Motor neuron (in vitro differentiated cells): ENCODE measurements at regions not wholly inside any gene's neighbourhood (a gene's known extent, or its start where the extent isn't known, plus 50 kb on each side); places are given as distances from the start of the nearest gene placed in this dataset.
A peak's percentile ranks its signal among the peaks of the same experiment; 100 is the strongest.

Experiments
- ATAC-seq, 8 experiments: fragments of 200-7000 bp; cut with Tn5 transposase; replicated peaks in 6 of 8; 2 replicates each; pipeline ENCODE4 v1.8.0; 2021; ENCODE audit warnings: mild to moderate bottlenecking in 8 of 8, moderate library complexity in 8 of 8
- H3K27ac ChIP-seq, 2 donors: fragments of 250-450 bp; sonication (Bioruptor Pico); 2 replicates each; pipeline ENCODE4 v1.9.0; 2021; ENCODE audit warnings: antibody characterized with exemption in 2 of 2, mild to moderate bottlenecking in 2 of 2, moderate library complexity in 1 of 2
- H3K4me1 ChIP-seq, 2 donors: fragments of 250-450 bp; sonication (Bioruptor Pico); replicated peaks in 1 of 2; 2 replicates each; pipeline ENCODE4 v1.6.1; 2021; ENCODE audit warnings: antibody characterized with exemption in 2 of 2, mild to moderate bottlenecking in 2 of 2, moderate library complexity in 1 of 2
- H3K4me3 ChIP-seq, 5 donors: fragments of 250-450 bp; sonication (Bioruptor Pico); 2 replicates each; pipeline ENCODE4 v1.9.0; 2021; ENCODE audit warnings: antibody characterized with exemption in 5 of 5, mild to moderate bottlenecking in 5 of 5, moderate library complexity in 4 of 5
- WGBS, 10 experiments: fragments of 450-650 bp; shearing (Covaris generic); methylation state at CpG; one replicate each; pipeline ENCODE4 v1.0.0; 2022; 5-methylcytosine and 5-hydroxymethylcytosine counted together
- in situ Hi-C, 9 experiments: fragments of 400-800 bp; cut with MboI; loops; one replicate each; pipeline ENCODE4 v1.15.0; 2021; ENCODE audit warnings: low sequenced_read_pairs in 9 of 9, low pct_unique_long_range_greater_than_20kb in 2 of 9; ENCODE audit not compliant: unreplicated experiment in 9 of 9

DNA sequence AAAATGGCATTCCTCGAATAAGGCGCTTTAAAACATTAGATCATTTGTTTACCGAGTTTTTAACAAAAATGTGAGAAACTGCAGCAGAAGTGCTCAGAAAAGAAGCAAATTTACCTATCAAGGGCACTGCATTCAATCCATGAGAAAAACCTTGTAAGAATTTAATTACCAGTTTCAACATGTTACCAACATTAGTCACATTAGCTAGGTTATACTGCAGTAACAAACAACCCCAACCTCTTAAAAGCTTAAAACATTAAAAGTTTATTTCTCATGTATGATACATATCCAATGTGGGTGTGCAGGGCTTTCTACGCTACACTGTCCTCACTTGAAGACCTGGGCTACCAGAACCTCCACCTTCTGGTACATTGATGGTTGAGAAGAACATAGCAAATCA, 68.1 kb upstream of the CCBE1 start:
- H3K4me1 ChIP-seq: peaks cover 2 to 16% of the 10 kb centered on the region in 2 donors
- H3K27ac ChIP-seq: no peak overlapping the region
- 47 to 93% (median 83%) methylated on average over 1 to 4 of the region's 4 CpGs for WGBS, 10 experiments
- no peak for ATAC-seq
- in situ Hi-C loops: no loop called here
- H3K4me3 ChIP-seq: no peak overlapping the region

DNA sequence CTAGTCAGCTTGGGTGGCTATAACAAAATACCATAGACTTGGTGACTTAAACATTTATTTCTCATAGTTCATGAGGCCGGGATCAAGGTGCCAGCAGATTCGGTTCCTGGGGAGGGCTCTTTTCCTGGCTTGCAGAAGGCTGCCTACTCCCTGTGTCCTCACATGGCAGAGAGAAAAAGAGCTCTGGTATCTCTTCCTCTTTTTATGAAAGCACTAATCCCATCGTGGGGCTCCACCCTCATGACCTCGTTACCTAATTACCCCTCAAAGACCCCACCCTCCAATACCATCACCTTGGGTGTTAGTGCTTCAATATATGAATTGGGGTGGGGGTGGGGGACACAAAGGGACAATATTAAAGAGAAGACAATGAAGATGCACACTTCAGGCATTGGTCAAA, 67.1 kb upstream of the CCBE1 start:
- in situ Hi-C loops: no loop called here
- WGBS, 10 experiments: 0 to 100% (median 57%) methylated on average over 2 to 4 of the region's 4 CpGs; no CpG with 5 or more reads in 3 of the 10 experiments
- no peak for ATAC-seq

GRCh38 chr18:59763541-59764136, 66.4 kb upstream of the CCBE1 start:
- WGBS, 10 experiments: 57 to 95% (median 80%) methylated on average over 1 to 2 of the region's 2 CpGs; no CpG with 5 or more reads in 5 of the 10 experiments
- in situ Hi-C loops: no loop called here
- H3K4me1 ChIP-seq: peaks cover 2 to 16% of the 10 kb centered on the region in 2 donors
- no peak for ATAC-seq
- H3K4me3 ChIP-seq: no peak overlapping the region
- H3K27ac ChIP-seq: no peak overlapping the region

More for the DNA sequence above, 67.1 kb upstream of the CCBE1 start:
- no peak overlapping the region for H3K4me3 ChIP-seq
- H3K27ac ChIP-seq: no peak overlapping the region
- peaks cover 2 to 16% of the 10 kb centered on the region in 2 donors for H3K4me1 ChIP-seq

DNA sequence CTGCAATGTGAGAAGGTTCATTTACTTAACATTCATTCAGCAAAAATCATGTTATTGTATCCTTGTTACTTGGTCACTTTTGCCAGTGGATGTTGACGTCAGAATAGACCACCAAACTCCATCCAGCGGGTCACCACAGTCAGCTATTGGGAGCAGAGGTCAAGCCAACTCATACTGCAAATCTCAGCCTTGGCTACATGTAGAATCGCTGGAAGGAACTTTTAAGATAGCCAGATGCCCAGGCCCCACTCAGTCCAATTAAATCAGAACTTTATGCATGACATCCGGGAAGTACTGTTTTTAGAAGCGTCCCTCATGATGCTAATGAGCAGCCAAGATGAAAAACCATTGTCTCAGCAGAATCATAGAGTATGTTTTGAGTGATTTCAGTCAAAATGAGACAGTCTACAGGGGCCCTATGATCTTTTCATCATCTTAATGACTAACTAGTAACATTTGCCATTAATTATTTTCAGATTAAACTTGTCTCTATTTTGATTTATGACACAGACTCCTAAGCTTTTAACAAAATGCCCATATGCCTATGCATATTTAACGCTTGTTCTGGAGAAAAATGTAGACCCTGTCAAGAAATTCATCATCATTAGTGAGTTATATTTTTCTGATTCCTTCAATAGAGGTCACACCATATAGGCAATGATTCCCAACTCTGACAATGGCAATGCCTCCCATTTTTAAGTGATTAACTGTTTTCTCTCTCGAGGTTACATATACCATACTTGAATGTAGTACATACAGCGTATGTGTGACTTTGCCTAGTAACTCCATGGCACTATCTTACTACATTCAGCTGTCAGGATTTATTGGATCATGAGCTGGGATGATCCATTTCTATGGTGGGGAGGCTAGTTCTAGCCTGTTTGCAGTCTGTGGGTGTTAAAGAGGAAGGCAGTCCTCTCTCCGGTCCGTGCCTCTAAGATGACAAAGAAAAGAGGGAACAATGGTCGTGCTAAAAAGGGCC, 63.7 kb upstream of the CCBE1 start:
- Histone ChIP-seq H3K4me3 (no peak overlapping the region), H3K27ac (no peak overlapping the region), H3K4me1 (peaks cover 2 to 16% of the 10 kb centered on the region in 2 donors)
- whole genome bisulfite sequencing, 10 experiments: 9 to 90% (median 81%) methylated on average over 3 to 10 of the region's 11 CpGs
- in situ Hi-C loops: no loop called here
- peak in 4 of 8 experiments; percentile 53 to 76 (median 68) for ATAC-seq

- 81 to 100% (median 100%) methylated on average over 1 to 4 of the region's 4 CpGs; no CpG with 5 or more reads in 4 of the 10 experiments for WGBS, 10 experiments
- ATAC-seq: no peak
- in situ Hi-C loops: no loop called here
- no peak overlapping the region for H3K4me3 ChIP-seq
- H3K4me1 ChIP-seq: peaks cover 2 to 16% of the 10 kb centered on the region in 2 donors
- no peak overlapping the region for H3K27ac ChIP-seq
These were observed 63.0 kb upstream of the CCBE1 start for GRCh38 chr18:59760212-59760611.

GRCh38 chr18:59758837-59759236, 61.6 kb upstream of the CCBE1 start:
- peaks cover 2 to 16% of the 10 kb centered on the region in 2 donors for H3K4me1 ChIP-seq
- in situ Hi-C loops: no loop called here
- H3K4me3 ChIP-seq: no peak overlapping the region
- no peak overlapping the region for H3K27ac ChIP-seq
- ATAC-seq: no peak
- 90 to 100% (median 96%) methylated on average over 1 to 3 of the region's 3 CpGs; no CpG with 5 or more reads in 2 of the 10 experiments for WGBS, 10 experiments

GRCh38 chr18:59758106-59758505, 60.9 kb upstream of the CCBE1 start:
- no peak for ATAC-seq
- in situ Hi-C loops: no loop called here
- H3K27ac ChIP-seq: no peak overlapping the region
- H3K4me1 ChIP-seq: peaks cover 2 to 16% of the 10 kb centered on the region in 2 donors
- H3K4me3 ChIP-seq: no peak overlapping the region
- WGBS, 10 experiments: 25 to 87% (median 57%) methylated on average over 1 to 2 of the region's 2 CpGs; no CpG with 5 or more reads in 2 of the 10 experiments

DNA sequence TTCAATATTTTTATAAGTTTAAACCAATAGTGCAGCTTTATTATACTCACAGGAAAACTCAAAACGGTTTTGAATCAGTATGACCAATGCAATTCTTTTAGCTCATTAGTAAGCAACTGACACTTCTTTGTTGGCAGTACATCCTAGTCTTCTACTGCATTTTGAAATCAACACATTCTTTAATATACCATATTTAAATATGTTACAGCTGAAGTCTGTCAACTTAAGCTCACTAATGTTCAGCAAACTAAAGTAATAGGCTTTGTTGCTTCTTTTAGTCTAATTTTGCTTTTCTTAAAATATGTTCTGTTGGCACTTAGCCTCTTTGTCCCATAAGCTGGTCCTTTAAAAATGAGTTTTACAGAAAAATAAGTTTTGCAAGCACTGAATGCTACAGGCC, 55.4 kb upstream of the CCBE1 start:
- 0 to 100% (median 80%) methylated on average over 1 of the region's 1 CpG; no CpG with 5 or more reads in 1 of the 10 experiments for WGBS, 10 experiments
- no peak for ATAC-seq
- in situ Hi-C loops: no loop called here

GRCh38 chr18:59751186-59751585, 54.0 kb upstream of the CCBE1 start:
- Histone ChIP-seq H3K4me1 (no peaks in the 10 kb centered on the region), H3K27ac (no peak overlapping the region), H3K4me3 (no peak overlapping the region)
- in situ Hi-C loops: no loop called here
- no peak for ATAC-seq

More for the DNA sequence above, 55.4 kb upstream of the CCBE1 start:
- Histone ChIP-seq H3K27ac (no peak overlapping the region), H3K4me3 (no peak overlapping the region), H3K4me1 (no peaks in the 10 kb centered on the region)

DNA sequence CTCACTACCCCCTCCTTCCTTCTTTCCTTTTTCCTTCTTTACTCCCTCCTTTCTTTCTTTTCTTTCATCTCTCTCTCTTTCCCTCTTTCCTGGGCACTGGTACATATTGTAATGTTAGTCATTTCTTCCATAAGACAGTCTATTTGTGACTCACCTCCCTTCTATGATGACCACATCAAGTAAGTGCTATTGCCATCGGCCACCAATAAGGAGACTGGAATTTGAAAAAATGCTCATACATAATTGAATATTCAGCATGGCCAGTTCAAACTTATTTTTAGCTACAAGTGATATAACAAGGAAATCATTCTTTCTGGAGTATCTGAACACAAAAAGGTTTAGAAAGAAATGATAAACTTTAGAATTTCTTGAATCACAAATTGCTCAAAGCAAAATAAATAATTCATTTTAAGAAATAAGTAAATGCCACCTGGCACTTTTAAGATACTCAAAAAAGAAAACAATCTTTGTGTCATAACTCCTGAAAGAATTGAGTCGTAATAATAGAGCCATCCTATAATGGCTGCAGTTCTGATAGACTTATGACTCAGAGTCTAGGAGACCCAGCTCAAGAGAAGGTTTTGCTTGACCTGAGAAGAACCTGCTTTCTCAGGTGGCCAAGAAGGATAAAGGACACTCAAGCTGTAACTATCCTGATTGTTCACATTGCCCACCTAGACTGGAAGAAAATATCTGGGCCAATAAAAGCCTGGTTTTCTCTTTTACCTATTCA, 51.6 kb upstream of the CCBE1 start:
- no peak overlapping the region for H3K4me3 ChIP-seq
- ATAC-seq: peak in 4 of 8 experiments; percentile 78 to 98 (median 96)
- WGBS, 10 experiments: 9 to 93% (median 59%) methylated on average over 1 to 2 of the region's 2 CpGs
- in situ Hi-C loops: no loop called here
- no peak overlapping the region for H3K27ac ChIP-seq
- H3K4me1 ChIP-seq: no peaks in the 10 kb centered on the region
